ENCODE measurements at regions not wholly inside any gene's neighbourhood (a gene's known extent, or its start where the extent isn't known, plus 50 kb on each side); places are given as distances from the start of the nearest gene placed in this dataset.

GRCh38 chr13:99894840-99895443 lies 76.6 kb downstream of the ZIC5 start:
- no peak for TF ChIP-seq EZH2 (IDR thresholded peaks at IDR 0.05)
- no peak for TF ChIP-seq POLR2AphosphoS5 (IDR thresholded peaks at IDR 0.05; ENCODE audit: borderline replicate concordance, low read depth, low read length)
- no peak for TF ChIP-seq FOXP2 (optimal IDR thresholded peaks at IDR 0.05; ENCODE audit: control extremely low read depth, extremely low read length, insufficient read depth)

Measured in SK-N-MC (cell line).